ENCODE measurements at regions not wholly inside any gene's neighbourhood (a gene's known extent, or its start where the extent isn't known, plus 50 kb on each side); places are given as distances from the start of the nearest gene placed in this dataset.

DNA sequence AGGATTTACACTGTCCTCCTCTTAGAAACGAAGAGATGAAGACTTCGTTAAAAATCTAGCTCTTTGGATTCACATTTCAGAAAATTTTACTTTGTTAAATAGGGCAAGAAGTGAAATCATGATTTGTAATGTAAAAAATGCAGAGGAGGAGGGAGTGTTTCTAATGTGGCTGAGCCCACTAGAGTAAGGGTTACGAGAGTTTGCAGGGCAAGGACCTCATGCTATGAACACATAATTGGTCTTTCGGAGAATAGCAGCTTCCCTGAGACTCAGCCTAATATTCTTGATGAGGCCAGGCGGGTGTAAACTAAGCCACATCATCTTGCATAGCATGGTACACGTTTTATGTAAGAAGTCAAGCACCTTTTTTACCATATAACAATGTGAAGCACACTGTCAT is 191.0 kb upstream of the ADAMTS16 start:
- 56 to 63% (median 63%) methylated on average over 6 of the region's 6 CpGs for WGBS, 5 donors
- no peak overlapping the region for H3K27ac ChIP-seq
- H3K4me3 ChIP-seq = no peak overlapping the region
- intact Hi-C loops (cut with DNase I; ENCODE audit: low total_unique reads) = no loop called here
- TF ChIP-seq POLR2AphosphoS5 (IDR thresholded peaks at IDR 0.05) = no peak
- TF ChIP-seq EP300 (IDR thresholded peaks at IDR 0.05) = no peak
- TF ChIP-seq CTCF (IDR thresholded peaks at IDR 0.05) = no peak
- no peak for TF ChIP-seq POLR2A (IDR thresholded peaks at IDR 0.05)
- no peaks in the 10 kb centered on the region for H3K36me3 ChIP-seq
- H3K4me1 ChIP-seq = no peaks in the 10 kb centered on the region
- no peaks in the 10 kb centered on the region for H3K27me3 ChIP-seq
- no peaks in the 10 kb centered on the region for H3K9me3 ChIP-seq
- peak in 1 of 2 donors; percentile 23 for DNase-seq

DNA sequence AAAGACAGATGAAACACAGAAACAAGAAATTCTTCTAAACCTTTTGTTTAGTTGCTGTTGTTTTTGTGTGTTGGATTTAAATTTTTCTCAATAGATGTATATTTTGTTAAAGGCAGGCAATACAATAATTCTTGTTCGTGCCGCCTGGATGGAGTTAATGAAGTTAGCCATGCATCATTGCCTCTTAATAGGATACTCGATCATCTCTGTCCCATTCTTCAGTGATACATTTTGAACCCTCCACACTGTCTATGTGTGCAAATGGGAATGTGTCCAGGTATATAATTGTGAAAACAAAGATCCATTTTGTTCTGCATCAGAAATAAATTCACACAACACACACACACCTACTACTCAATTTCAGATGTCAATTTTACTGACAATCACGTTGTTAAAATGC is 186.6 kb upstream of the ADAMTS16 start:
- intact Hi-C loops (cut with DNase I; ENCODE audit: low total_unique reads) = no loop called here
- H3K4me1 ChIP-seq = no peaks in the 10 kb centered on the region
- no peaks in the 10 kb centered on the region for H3K9me3 ChIP-seq
- TF ChIP-seq EP300 (IDR thresholded peaks at IDR 0.05) (no peak), CTCF (IDR thresholded peaks at IDR 0.05) (no peak), POLR2A (IDR thresholded peaks at IDR 0.05) (no peak), POLR2AphosphoS5 (IDR thresholded peaks at IDR 0.05) (no peak)
- no peak for DNase-seq
- no peaks in the 10 kb centered on the region for H3K27me3 ChIP-seq
- H3K27ac ChIP-seq = no peak overlapping the region
- WGBS, 5 donors = 76 to 83% (median 81%) methylated on average over 4 of the region's 4 CpGs
- no peaks in the 10 kb centered on the region for H3K36me3 ChIP-seq
- no peak overlapping the region for H3K4me3 ChIP-seq

DNA sequence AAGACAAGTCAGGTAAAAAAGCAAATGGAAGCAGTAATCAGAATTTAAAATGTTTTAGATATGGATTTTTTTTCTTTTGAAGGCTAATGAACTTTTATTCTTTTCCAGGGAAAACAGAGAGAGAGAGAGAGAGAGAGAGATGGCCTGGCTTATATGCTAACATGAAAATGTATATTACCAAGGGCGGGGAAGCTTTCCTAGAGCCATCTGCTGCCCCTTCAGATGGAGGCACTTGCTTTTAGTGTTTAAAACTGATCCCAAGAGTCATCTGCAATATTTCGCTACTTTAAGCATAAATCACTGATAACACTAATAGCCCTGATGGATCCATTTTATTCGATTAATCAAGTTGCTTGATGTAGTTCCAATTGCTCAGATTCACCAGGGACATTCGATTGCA is 186.1 kb upstream of the ADAMTS16 start:
- Histone ChIP-seq H3K27ac (no peak overlapping the region), H3K4me3 (no peak overlapping the region), H3K27me3 (no peaks in the 10 kb centered on the region), H3K36me3 (no peaks in the 10 kb centered on the region), H3K4me1 (no peaks in the 10 kb centered on the region), H3K9me3 (no peaks in the 10 kb centered on the region)
- TF ChIP-seq CTCF (IDR thresholded peaks at IDR 0.05) (no peak), POLR2AphosphoS5 (IDR thresholded peaks at IDR 0.05) (no peak), EP300 (IDR thresholded peaks at IDR 0.05) (no peak), POLR2A (IDR thresholded peaks at IDR 0.05) (no peak)
- 79 to 87% (median 84%) methylated on average over 4 of the region's 4 CpGs for WGBS, 5 donors
- intact Hi-C loops (cut with DNase I; ENCODE audit: low total_unique reads) = no loop called here
- DNase-seq = no peak

DNA sequence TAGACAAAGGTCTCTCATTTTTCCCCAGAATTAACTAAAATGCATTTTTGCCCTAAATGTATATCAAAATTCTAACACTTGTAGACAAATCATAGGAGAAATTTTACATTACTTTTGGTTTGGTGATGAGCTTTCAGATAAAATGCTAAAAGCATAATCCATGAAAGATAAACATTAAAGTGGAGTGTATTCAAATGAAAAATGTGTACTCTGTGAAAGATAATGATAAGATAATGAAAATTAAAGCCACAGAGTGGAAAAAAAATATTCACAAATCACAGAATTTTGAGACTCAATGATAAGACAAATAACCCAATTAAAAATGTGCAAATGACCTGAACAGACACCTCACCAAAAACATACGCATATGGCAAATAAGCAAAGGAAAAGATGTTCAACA is 176.9 kb upstream of the ADAMTS16 start:
- intact Hi-C loops (cut with DNase I; ENCODE audit: low total_unique reads) = no loop called here
- no peak overlapping the region for H3K27ac ChIP-seq
- 82 to 96% (median 91%) methylated on average over 1 of the region's 1 CpG for WGBS, 5 donors

More for the DNA sequence above, 176.9 kb upstream of the ADAMTS16 start:
- H3K4me3 ChIP-seq = no peak overlapping the region
- TF ChIP-seq EP300 (IDR thresholded peaks at IDR 0.05) = no peak
- TF ChIP-seq POLR2AphosphoS5 (IDR thresholded peaks at IDR 0.05) = no peak
- no peak for TF ChIP-seq POLR2A (IDR thresholded peaks at IDR 0.05)
- TF ChIP-seq CTCF (IDR thresholded peaks at IDR 0.05) = no peak
- no peak for DNase-seq
- no peaks in the 10 kb centered on the region for H3K27me3 ChIP-seq
- no peaks in the 10 kb centered on the region for H3K9me3 ChIP-seq
- H3K4me1 ChIP-seq = no peaks in the 10 kb centered on the region
- no peaks in the 10 kb centered on the region for H3K36me3 ChIP-seq
